NCI-H524 treated with DMSO at 0.1 percent for 48 hours (cell line): ENCODE measurements at regions not wholly inside any gene's neighbourhood (a gene's known extent, or its start where the extent isn't known, plus 50 kb on each side); places are given as distances from the start of the nearest gene placed in this dataset.
A peak's percentile ranks its signal among the peaks of the same experiment; 100 is the strongest.

Experiments
- DNase-seq: peaks from one replicate; lab custom pipeline; 2025; lab: John Stamatoyannopoulos, UW

DNA sequence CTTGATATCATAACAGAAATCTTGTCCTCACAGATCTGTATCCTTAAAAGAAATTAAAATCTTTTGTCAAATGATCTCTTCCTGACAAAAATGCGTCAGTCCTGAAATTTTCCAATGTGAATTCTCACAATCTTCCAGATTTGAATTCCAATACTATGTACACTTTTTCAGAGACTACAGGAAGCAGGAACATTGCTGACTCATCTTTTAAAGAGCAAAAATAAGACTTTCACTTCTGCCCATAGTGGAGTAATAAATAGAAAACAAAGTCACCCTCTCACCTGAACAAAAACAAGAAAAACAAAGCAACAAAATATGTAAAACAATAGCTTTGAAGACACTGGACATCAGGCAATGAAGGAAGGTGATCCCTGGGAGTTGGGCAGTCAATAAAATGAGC, 167.0 kb upstream of the IPO5 start:
- no peak for DNase-seq

- DNase-seq = no peak
Measured at GRCh38 chr13:97797553-97797952, 155.9 kb upstream of the IPO5 start.

GRCh38 chr13:97798171-97798821, 155.2 kb upstream of the IPO5 start:
- no peak for DNase-seq

DNA sequence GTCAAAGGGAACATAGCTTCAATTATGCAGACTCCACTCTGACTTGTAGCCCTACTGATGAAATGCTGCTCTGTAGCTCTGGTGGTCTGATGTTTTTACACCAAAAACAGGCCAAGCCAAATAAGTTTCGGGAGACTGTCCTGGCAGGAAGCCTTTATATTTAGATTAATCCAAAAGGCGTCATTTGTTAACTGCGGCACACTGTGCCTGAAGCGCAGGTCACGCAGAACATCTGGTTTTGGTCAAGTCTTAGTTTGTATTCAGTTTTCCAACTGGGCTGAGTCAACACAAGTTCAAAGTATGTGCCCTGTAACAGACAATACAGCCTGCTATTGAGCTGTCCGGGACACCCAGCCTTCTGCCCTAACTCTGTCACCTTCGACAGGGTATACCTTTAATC, 154.6 kb upstream of the IPO5 start:
- no peak for DNase-seq

GRCh38 chr13:97802213-97802612, 151.3 kb upstream of the IPO5 start:
- DNase-seq = no peak

DNA sequence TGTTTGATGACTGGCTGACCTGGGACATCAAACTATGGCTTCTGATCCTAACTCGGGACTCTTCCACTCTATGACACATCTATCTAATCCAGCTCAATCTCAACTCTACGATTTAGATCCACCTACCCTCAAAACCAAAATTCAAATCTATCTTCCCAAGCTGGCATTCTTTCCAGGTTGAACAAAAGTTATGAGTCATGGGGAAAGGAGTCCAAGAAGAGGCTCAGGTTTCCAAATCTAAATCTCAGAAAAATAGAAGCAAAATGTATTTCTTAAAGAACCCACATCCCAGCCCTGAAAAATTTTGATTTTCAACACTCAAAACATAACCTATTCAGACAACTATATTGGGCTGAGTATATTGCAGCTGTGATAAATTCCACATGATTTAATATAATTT, 143.9 kb upstream of the IPO5 start:
- no peak for DNase-seq

DNA sequence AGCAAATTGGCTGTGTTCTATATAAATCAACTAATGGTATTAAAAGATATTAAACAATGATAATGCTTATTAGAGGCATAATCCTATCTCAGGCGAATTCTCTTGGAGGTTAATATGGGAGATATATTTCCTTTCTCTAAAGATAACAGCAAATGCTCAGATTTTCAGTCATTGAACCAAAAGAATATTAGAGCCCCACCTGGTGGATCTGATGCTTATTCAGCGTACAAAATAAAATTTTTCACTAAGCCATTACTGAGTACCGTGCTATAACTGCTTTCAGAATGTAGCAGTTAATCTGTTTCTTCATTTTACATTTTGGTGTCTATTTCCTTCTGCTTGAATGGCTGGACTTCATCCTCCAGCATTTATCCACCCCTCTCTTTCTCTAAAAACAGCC, 143.3 kb upstream of the IPO5 start:
- no peak for DNase-seq

GRCh38 chr13:97822377-97822776, 131.1 kb upstream of the IPO5 start:
- DNase-seq = no peak

DNA sequence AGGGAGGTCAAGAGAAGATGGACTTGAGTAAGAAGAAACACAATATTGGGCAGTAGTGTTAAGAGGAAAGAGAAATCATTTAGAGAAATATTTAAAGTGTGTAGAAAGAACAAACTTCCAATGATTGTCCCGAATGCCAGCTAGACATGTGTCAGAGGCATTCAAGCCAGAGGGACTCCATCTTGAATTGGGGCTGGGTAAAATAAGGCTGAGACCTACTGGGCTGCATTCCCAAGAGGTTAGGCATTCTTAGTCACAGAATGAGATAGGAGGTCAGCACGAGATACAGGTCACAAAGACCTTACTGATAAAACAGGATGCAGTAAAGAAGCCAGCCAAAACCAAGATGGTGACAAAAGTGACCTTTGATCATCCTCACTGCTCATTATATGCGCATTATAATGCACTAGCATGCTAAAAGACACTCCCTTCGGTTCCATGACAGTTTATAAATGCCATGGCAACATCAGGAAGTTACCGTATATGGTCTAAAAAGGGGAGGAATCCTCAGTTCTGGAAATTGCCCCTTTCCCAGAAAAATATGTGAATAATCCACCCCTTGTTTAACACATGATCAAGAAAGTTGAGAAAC, 127.0 kb upstream of the IPO5 start:
- DNase-seq = no peak

- peak; percentile 30 for DNase-seq
Measured at GRCh38 chr13:97834250-97834649, 119.2 kb upstream of the IPO5 start.

GRCh38 chr13:97843189-97843588, 110.3 kb upstream of the IPO5 start:
- no peak for DNase-seq

GRCh38 chr13:97844151-97844550, 109.3 kb upstream of the IPO5 start:
- no peak for DNase-seq

DNA sequence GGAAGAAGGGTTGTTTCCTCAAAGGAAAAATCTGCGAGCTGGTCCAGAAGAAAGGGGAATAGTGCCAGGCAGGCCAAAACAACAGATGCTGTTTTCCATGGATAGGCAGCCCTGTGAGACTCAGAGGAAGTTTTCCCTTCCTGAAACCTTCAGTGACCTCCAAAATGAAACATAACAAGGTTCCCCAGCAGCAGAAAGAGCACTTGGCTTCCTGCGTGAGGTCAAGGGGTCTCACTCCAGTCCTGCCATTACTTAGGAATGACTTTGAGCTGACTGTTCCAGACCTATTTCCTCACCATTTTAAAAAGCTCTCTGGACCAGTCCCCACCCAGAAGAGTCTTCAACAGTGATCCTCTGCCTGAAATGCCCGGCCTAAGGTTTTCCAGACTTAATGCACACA, 104.6 kb upstream of the IPO5 start:
- DNase-seq = no peak

GRCh38 chr13:97849305-97849704, 104.2 kb upstream of the IPO5 start:
- no peak for DNase-seq

DNA sequence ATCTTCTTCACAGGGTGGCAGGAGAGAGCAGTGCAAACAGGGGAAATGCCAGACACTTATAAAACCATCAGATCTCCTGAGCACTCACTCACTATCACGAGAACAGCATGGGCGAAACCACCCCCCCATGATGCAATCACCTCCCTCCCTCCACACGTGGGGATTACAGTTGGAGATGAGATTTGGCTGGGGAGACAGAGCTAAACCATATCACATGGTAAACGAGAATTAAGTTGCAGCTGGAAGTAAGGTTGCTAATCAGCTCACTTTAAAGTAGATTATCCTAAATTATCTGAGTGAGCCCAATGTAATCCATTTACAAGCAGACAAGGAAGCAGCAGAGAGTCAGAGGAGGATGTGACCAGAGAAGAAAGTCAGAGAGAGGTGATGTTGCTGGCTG, 102.2 kb upstream of the IPO5 start:
- peak; percentile 64 for DNase-seq

GRCh38 chr13:97852181-97852874, 101.1 kb upstream of the IPO5 start:
- no peak for DNase-seq

- no peak for DNase-seq
Measured at GRCh38 chr13:97853550-97853949, 99.9 kb upstream of the IPO5 start.

DNA sequence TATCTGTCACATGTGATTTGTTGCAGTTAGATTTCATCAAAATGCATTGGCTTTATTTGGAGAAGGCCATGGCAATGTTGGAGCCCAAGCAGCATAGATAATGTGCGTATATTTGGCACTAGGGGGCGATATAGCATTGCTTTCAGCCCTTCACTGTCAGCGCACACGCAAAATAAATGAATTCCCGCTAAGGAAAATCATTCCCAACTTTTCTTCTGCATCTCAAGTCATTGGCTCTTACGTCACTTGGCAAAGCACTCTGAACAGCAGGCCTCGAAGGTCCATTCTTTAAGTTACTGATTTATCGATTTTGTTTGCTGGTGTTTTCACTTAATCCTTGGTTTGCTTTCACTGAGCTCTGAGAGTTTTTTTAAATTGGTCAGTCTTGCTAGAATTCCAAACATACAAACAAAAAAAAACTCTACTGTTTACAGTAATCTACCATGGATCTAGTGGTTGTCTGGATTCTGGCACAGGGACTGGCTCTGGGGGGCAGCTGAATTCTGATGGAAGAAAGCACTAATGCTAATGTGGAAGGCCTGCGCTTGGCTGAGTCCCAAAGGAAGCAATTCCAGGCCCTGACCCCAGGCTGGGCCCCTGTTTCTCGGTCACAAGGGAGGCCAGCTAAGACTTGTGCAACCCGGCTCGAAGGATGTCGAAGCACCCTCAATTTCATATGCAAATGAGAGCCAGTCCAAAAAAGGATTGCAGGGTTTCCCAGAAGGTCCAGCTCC, 97.7 kb upstream of the IPO5 start:
- no peak for DNase-seq

DNA sequence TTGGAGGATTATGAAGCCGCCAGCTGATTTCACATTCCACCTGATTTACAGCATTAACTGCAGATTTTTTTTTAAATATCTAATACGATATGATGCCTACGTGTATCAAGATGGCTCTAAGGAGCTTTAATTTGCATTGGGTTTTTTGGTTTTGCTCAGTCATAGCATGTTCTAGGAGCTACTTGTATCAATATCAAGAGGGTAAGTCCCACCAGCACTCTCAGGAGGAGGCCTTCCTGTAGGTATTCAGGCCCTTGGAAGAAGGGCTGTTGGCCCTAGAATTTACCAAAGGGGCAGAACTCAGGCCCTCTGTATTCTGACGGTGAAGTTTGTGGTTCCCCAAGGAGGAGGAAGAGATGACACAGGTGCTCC, 97.2 kb upstream of the IPO5 start:
- DNase-seq = no peak

- DNase-seq = no peak
Measured at GRCh38 chr13:97858161-97858560, 95.3 kb upstream of the IPO5 start.

DNA sequence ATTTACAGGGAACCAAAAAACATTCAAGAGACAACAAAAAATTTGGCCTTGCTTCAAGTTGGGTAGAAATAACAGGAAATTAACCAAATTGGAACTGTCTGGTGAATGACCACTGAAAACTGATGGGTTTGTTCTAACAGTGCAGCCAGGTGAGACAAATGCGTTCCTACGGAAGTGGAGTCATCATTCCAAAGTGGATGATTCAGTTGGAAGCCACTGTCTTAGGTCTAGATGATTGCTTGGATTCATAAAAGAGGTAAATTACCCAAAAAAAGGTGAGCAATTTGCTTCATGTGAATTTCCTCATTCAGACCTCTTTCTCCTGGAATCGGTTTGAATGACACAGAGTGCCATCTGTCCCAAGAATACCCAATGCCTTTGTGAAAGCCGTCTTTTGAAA, 87.1 kb upstream of the IPO5 start:
- DNase-seq = no peak

DNA sequence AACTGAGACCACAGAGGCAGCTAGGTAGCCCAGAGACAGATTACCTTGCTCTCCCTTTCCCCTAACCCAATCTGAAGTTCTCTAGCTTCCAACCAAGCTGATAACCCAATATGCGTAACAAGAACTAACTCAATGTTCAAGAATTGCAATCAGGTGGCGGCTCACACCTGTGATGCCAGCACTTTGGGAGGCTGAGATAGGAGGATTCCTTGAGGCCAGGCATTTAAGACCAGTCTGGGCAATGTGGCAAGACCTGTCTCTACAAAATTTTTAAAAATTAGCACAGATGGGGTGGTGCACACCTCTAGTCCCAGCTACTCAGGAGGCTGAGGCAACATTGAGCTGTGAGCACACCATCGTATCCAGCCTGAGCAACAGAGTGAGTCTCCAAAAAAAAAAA, 86.7 kb upstream of the IPO5 start:
- no peak for DNase-seq

DNA sequence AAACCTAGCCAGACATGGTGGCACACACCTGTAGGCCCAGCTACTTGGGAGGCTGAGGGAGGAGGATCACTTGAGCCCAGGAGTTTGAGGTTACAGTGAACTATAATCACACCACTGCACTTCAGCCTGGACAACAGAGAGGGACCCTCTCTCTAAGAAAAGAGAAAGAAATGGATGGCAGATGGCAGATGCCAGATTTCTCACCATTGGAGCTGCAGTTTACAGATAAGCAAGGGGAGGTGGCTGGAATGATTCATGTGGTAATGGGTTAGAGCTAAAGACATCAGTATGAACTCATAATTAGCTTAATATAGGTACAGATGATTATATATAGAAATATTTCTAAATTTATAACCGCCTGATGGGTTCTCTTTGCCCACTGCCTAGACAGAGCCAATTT, 80.1 kb upstream of the IPO5 start:
- no peak for DNase-seq
